NOMO-1 treated with dmso at 0.1 percent for 144 hours (cell line): ENCODE measurements at regions not wholly inside any gene's neighbourhood (a gene's known extent, or its start where the extent isn't known, plus 50 kb on each side); places are given as distances from the start of the nearest gene placed in this dataset.
"Not testable (repeated sequence)": the region's sequence is repeated elsewhere in the genome, so short reads cannot be mapped to it uniquely, and the experiment has no call there.

Experiments used
- DNase-seq: peaks from one replicate; lab custom pipeline; 2025; ENCODE audit not compliant: unreplicated experiment; lab: John Stamatoyannopoulos, UW

- DNase-seq, result no peak
These were observed 203.0 kb upstream of the EPHA4 start for GRCh38 chr2:221775096-221775495.

- no peak for DNase-seq
These were observed 202.0 kb upstream of the EPHA4 start for GRCh38 chr2:221774136-221774535.

GRCh38 chr2:221771297-221771696 lies 199.2 kb upstream of the EPHA4 start:
- DNase-seq, result no peak

- no peak for DNase-seq
These were observed 195.3 kb upstream of the EPHA4 start for GRCh38 chr2:221767106-221768012.

DNA sequence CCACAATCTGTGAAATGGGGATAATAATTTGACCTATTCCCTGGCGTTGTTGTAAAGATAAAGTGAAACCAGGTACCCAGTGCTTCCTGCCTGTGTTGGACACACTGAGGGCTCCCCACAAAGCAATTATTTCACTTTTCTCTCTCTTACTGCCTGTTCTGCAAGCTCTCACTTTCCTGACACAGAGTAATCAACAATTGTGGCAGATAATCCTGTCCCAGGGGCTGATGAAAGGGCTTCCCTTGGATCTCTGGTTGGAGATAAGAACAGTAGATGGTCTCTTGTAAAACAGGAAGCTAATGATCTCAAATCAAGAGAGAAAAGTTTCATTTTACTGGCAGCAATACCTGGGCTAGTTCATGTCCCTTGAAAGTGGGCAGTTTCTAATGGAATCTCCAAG lies 190.4 kb upstream of the EPHA4 start:
- no peak for DNase-seq

DNA sequence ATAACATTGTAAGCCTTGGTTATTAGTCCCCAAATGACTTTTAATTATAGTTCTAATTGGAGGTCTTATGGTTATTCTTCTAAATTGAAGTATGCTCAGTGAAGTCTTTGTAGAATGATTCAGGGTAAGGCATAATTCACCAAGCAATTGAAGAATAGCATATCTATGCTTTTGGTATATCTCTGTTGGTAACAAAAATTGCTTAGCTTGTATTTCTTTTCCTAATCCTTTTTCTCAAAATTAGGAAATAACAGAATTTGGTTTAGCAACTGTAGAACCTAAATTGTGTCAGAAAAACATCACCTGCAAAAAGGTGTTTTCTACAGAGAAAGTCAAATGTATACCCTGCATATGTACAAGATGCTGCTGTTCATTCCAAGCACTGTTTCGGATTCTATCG lies 189.2 kb upstream of the EPHA4 start:
- DNase-seq, result no peak

GRCh38 chr2:221758076-221758475 lies 186.0 kb upstream of the EPHA4 start:
- DNase-seq, result no peak

- no peak for DNase-seq
These were observed 181.3 kb upstream of the EPHA4 start for GRCh38 chr2:221753401-221753800.

GRCh38 chr2:221752781-221753180 lies 180.7 kb upstream of the EPHA4 start:
- DNase-seq, result no peak

GRCh38 chr2:221750316-221750715 lies 178.2 kb upstream of the EPHA4 start:
- DNase-seq, result no peak

DNA sequence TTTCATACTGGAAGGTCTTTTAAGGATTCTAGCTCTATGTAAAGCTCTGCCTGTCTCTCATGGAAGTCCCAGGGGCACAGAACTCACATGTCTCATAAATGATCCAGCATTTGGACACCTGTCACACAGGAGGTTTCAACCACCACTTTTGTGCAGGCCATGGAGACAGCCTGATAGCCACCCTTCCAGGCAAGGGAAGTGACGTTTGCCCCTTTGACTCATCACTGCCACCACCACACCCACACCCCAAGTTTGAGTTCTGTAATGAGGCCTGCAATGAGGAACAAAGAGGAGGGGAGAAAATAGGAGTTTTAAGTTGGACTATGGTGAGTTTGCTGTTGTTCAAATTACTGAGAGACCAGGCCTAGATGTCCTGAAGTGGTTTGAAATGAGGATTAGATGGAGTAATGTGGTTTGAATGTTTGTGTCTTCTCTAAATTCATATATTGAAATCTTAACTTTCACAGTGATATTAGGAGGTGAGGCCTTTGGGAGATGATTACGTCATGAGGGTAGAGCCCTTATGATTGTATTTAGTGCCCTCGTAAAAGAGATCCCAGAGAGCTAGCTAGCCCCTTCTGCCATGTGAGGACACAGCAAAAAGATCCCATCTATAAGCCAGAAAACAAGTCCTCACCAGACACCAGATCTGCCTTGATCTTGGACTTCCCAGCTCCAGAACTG lies 175.3 kb upstream of the EPHA4 start:
- DNase-seq, result no peak

GRCh38 chr2:221741496-221742211 lies 169.6 kb upstream of the EPHA4 start:
- DNase-seq, result no peak

GRCh38 chr2:221731432-221732145 lies 159.5 kb upstream of the EPHA4 start:
- no peak for DNase-seq

- DNase-seq, result no peak
These were observed 154.9 kb upstream of the EPHA4 start for GRCh38 chr2:221726894-221727513.

DNA sequence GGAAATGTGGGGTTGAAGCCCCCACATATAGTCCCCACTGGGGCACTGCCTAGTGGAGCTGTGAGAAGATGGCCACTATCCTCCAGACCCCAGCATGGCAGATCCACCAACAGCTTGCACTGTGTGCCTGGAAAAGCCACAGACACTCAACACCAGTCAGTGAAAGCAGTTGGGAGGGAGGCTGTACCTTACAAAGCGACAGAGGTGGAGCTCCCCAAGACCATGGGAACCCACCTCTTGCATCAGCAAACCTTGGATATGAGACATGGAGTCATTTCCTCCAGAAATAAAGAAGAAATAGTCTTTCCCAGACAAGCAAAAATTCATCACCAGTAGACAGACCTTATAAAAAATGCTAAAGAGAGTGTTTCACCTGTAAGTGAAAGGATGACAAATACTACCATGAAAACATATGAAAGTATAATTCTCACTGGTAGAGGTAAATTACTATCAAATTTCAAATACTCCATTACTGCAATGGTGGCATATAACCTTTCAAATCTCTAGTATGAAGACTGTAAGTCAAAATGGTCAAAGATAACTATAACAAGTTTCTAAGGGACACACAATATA lies 152.6 kb upstream of the EPHA4 start:
- DNase-seq, result no peak

DNA sequence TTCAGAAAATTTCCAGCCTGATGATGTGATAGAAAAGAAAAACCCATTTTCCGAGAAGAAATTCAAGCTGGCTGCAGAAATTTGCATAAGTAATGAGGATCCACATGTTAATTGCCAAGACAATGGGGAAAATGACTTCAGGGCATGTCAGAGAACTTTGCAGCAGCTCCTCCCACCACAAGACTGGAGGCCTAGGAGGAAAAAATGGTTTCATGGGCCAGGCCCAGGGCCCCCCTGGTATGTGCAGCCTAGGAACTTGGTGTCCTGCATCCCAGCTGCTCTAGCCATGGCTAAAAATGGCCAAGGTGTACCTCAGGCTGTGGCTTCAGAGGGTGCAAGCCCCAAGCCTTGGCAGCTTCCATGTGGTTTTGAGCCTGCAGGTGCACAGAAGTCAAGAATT lies 152.0 kb upstream of the EPHA4 start:
- DNase-seq, result not testable (repeated sequence)

DNA sequence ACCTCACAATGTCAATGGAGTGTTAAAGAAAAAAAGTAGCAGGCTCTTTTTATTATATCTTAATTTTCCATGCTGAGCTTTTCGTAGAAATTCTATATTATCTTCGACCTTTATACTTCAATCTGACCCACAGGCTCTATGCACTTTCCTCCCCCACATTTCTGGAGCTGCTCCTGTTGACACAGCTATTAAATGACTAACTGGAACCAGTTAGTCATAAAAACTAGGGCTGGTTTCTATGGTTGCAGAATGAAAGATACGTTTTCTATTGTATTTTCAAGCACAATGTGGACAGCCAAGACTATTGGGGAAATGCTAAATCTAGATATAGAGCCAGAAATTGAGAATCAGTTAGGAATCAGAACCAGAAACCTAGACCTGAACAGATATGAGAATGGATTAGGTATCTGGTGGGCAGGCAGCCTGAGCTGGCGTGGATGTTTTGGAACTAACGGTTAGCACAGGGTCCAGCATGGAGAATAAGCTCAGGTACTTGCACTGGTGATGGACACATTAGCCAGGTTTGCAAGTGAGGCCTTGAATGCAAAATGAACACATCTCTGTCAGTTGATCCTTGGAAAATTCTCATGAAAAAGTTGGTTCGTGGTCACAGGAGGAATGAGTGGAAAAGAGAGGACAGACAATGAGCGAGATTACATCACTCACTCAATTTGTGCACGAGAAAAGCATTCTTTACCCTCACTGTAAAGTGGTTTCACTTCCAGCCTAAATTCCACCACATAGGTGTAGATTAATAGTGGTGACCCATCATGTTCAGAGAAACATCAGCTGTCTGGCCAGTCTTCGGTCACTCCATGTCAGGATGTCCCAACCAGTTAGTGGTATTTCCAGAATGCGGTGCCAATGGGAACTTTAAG lies 144.6 kb upstream of the EPHA4 start:
- DNase-seq, result no peak

- no peak for DNase-seq
These were observed 143.6 kb upstream of the EPHA4 start for GRCh38 chr2:221715523-221716247.

DNA sequence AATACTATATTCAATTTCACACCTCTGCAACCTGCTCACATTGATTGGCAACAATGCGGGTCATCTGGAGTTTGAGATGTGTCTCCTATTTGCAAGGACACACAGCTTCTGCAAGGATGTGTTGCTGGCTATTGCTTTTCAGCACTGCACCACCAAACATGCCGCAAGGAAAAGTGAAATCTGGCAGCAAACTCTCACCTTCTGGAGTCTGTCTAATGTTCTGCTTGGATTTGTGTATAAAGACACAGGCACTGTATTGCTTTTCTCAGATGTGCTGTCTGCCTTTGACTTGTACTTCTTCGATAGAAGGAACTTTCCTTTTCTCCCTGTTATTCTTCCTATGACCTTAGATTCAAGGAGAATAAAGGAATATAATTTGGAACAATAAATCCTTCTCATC lies 138.6 kb upstream of the EPHA4 start:
- DNase-seq, result no peak
